ENCODE measurements at regions not wholly inside any gene's neighbourhood (a gene's known extent, or its start where the extent isn't known, plus 50 kb on each side); places are given as distances from the start of the nearest gene placed in this dataset.
A peak's percentile ranks its signal among the peaks of the same experiment; 100 is the strongest.

GRCh38 chr1:29415156-29415830 lies 179.0 kb downstream of the PTPRU start:
- DNase-seq (ENCODE audit: low read depth, low spot score), result no peak
- H3K4me3 ChIP-seq (ENCODE audit: control insufficient read depth in 2 of 3, extremely low read depth in 1 of 3, insufficient read depth in 2 of 3, low read depth in 1 of 3, low read length in 3 of 3), result no peak overlapping the region
- no peak for FAIRE-seq

GRCh38 chr1:29414086-29414485 lies 177.8 kb downstream of the PTPRU start:
- H3K9me1 ChIP-seq (ENCODE audit: control insufficient read depth, extremely low read depth, insufficient read depth, low read length), result no peaks in the 10 kb centered on the region
- H2AFZ ChIP-seq (ENCODE audit: control insufficient read depth, low read length), result no peak overlapping the region
- no peak for DNase-seq (ENCODE audit: low read depth, low spot score)
- dilution Hi-C loops (cut with MboI; ENCODE audit: extremely low pct_ligation_motif_present, low sequenced_read_pairs), result no loop called here
- H3K4me3 ChIP-seq (ENCODE audit: control insufficient read depth in 2 of 3, extremely low read depth in 1 of 3, insufficient read depth in 2 of 3, low read depth in 1 of 3, low read length in 3 of 3), result no peak overlapping the region
- H3K27me3 ChIP-seq (ENCODE audit: control insufficient read depth, extremely low read depth, insufficient read depth, low read length), result peaks cover 29% of the 10 kb centered on the region
- no peak for TF ChIP-seq CTCF (optimal IDR thresholded peaks at IDR 0.05 in 1 of 3, IDR thresholded peaks at IDR 0.05 in 1 of 3, conservative IDR thresholded peaks at IDR 0.05 in 1 of 3; ENCODE audit: extremely low read depth in 1 of 3, insufficient read depth in 2 of 3, low read length in 3 of 3)
- no peak for TF ChIP-seq EZH2 (IDR thresholded peaks at IDR 0.05; ENCODE audit: low read length)
- no peak for FAIRE-seq
- no peak overlapping the region for H3K27ac ChIP-seq (ENCODE audit: control insufficient read depth, insufficient read depth, low read length)
- no peaks in the 10 kb centered on the region for H4K20me1 ChIP-seq (ENCODE audit: control insufficient read depth, extremely low read depth, insufficient read depth, low read length)
- H3K4me2 ChIP-seq (ENCODE audit: control insufficient read depth, extremely low read depth, insufficient read depth, low read depth, low read length), result no peak overlapping the region
- no peaks in the 10 kb centered on the region for H3K9me3 ChIP-seq (ENCODE audit: control insufficient read depth, low read depth, low read length)
- H3K4me1 ChIP-seq (ENCODE audit: control insufficient read depth, extremely low read depth, insufficient read depth, low read length), result no peaks in the 10 kb centered on the region
- H3K36me3 ChIP-seq (ENCODE audit: control insufficient read depth in 2 of 2, extremely low read depth in 1 of 2, insufficient read depth in 2 of 2, low read length in 2 of 2), result no peaks in the 10 kb centered on the region
- H3K9ac ChIP-seq (ENCODE audit: control insufficient read depth, extremely low read depth, insufficient read depth, low read length), result no peak overlapping the region
- H3K79me2 ChIP-seq (ENCODE audit: control insufficient read depth, insufficient read depth, low read length), result no peaks in the 10 kb centered on the region

More at GRCh38 chr1:29415156-29415830, 179.0 kb downstream of the PTPRU start:
- Histone ChIP-seq H4K20me1 (ENCODE audit: control insufficient read depth, extremely low read depth, insufficient read depth, low read length) (no peaks in the 10 kb centered on the region), H2AFZ (ENCODE audit: control insufficient read depth, low read length) (no peak overlapping the region), H3K79me2 (ENCODE audit: control insufficient read depth, insufficient read depth, low read length) (no peaks in the 10 kb centered on the region), H3K4me2 (ENCODE audit: control insufficient read depth, extremely low read depth, insufficient read depth, low read depth, low read length) (no peak overlapping the region), H3K27me3 (ENCODE audit: control insufficient read depth, extremely low read depth, insufficient read depth, low read length) (peaks cover 22% of the 10 kb centered on the region), H3K9me3 (ENCODE audit: control insufficient read depth, low read depth, low read length) (no peaks in the 10 kb centered on the region), H3K4me1 (ENCODE audit: control insufficient read depth, extremely low read depth, insufficient read depth, low read length) (no peaks in the 10 kb centered on the region), H3K36me3 (ENCODE audit: control insufficient read depth in 2 of 2, extremely low read depth in 1 of 2, insufficient read depth in 2 of 2, low read length in 2 of 2) (no peaks in the 10 kb centered on the region), H3K9me1 (ENCODE audit: control insufficient read depth, extremely low read depth, insufficient read depth, low read length) (no peaks in the 10 kb centered on the region), H3K27ac (ENCODE audit: control insufficient read depth, insufficient read depth, low read length) (no peak overlapping the region), H3K9ac (ENCODE audit: control insufficient read depth, extremely low read depth, insufficient read depth, low read length) (no peak overlapping the region)
- dilution Hi-C loops (cut with MboI; ENCODE audit: extremely low pct_ligation_motif_present, low sequenced_read_pairs), result no loop called here
- TF ChIP-seq EZH2 (IDR thresholded peaks at IDR 0.05; ENCODE audit: low read length), result no peak
- peak in 1 of 3 experiments; percentile 61 for TF ChIP-seq CTCF (optimal IDR thresholded peaks at IDR 0.05 in 1 of 3, IDR thresholded peaks at IDR 0.05 in 1 of 3, conservative IDR thresholded peaks at IDR 0.05 in 1 of 3; ENCODE audit: extremely low read depth in 1 of 3, insufficient read depth in 2 of 3, low read length in 3 of 3)

Data from keratinocyte (primary cell).